Prostate gland (tissue), 2 donors: ENCODE measurements at regions not wholly inside any gene's neighbourhood (a gene's known extent, or its start where the extent isn't known, plus 50 kb on each side); places are given as distances from the start of the nearest gene placed in this dataset.

Experiments
- POLR2A ChIP-seq: fragments of 450-650 bp; IDR thresholded peaks from one replicate; pipeline ENCODE4 v1.6.1; 2016; ENCODE audit warnings: antibody characterized with exemption, mild to moderate bottlenecking
- POLR2AphosphoS5 ChIP-seq: sonication (generic); formaldehyde crosslinking; IDR thresholded peaks from one replicate; pipeline ENCODE4 v1.6.1; 2017; ENCODE audit warnings: antibody characterized with exemption
- TF ChIP-seq, protein P1 (sequence below), 4 experiments: fragments of 200-600 bp in 2 of 4; fragments of 450-650 bp in 2 of 4; sonication (generic) in 2 of 4; IDR thresholded peaks; 1 replicate in 3 of 4; 2 replicates in 1 of 4; pipeline ENCODE4 v1.5.1; 2016 to 2019; ENCODE audit warnings: antibody characterized with exemption in 4 of 4, mild to moderate bottlenecking in 2 of 4, moderate library complexity in 2 of 4

DNA sequence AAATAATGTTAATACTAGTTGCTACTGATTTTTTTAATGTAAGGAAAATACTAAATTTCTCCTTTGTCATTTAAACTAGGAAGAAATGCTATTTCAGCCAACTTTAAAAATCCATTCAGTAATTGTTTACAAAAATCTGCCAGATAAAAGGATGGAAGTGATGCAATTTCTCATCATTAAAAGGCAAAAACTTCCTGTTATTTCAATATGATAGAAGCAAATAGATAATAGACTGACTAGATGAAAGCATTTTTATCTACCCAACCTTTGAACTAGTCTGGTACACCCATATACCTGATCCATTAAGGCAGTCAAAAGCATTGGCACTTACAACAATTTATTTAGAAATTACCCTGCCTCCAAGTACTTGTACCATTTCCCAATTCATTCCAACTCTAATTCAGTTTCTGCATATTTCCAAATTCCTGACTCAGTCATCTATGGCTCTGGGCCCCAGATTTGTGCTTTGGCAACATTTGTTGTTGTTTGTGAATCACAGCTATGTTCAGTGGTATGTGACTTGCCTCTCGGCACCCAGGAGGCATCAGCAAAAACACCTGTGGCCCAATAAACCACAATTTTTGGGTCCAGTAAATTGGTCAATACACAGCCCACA, 482.6 kb upstream of the SEMA3A start:
- TF ChIP-seq, protein P1, sequence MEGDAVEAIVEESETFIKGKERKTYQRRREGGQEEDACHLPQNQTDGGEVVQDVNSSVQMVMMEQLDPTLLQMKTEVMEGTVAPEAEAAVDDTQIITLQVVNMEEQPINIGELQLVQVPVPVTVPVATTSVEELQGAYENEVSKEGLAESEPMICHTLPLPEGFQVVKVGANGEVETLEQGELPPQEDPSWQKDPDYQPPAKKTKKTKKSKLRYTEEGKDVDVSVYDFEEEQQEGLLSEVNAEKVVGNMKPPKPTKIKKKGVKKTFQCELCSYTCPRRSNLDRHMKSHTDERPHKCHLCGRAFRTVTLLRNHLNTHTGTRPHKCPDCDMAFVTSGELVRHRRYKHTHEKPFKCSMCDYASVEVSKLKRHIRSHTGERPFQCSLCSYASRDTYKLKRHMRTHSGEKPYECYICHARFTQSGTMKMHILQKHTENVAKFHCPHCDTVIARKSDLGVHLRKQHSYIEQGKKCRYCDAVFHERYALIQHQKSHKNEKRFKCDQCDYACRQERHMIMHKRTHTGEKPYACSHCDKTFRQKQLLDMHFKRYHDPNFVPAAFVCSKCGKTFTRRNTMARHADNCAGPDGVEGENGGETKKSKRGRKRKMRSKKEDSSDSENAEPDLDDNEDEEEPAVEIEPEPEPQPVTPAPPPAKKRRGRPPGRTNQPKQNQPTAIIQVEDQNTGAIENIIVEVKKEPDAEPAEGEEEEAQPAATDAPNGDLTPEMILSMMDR (IDR thresholded peaks at IDR 0.05) = no peak
- no peak for TF ChIP-seq POLR2A
- no peak for TF ChIP-seq POLR2AphosphoS5
